WTC11 (cell line): ENCODE measurements at regions not wholly inside any gene's neighbourhood (a gene's known extent, or its start where the extent isn't known, plus 50 kb on each side); places are given as distances from the start of the nearest gene placed in this dataset.

Experiments
- ATF2 ChIP-seq: sonication (generic); formaldehyde crosslinking; IDR thresholded peaks from 2 replicates; pipeline ENCODE4 v1.8.1; 2022; ENCODE audit warnings: low read depth, missing genetic modification reagents, borderline replicate concordance
- CBFB ChIP-seq: sonication (generic); formaldehyde crosslinking; IDR thresholded peaks from 2 replicates; pipeline ENCODE4 v1.8.1; 2022; ENCODE audit warnings: mild to moderate bottlenecking, low read depth, missing genetic modification reagents
- CTCF ChIP-seq: fragments of 200-600 bp; IDR thresholded peaks from 2 replicates; pipeline ENCODE4 v1.8.0; 2022; ENCODE audit warnings: antibody characterized with exemption
- E2F5 ChIP-seq: sonication (generic); formaldehyde crosslinking; IDR thresholded peaks from 2 replicates; pipeline ENCODE4 v1.8.1; 2022; ENCODE audit warnings: mild to moderate bottlenecking, moderate library complexity, missing genetic modification reagents
- ESRRA ChIP-seq: sonication (generic); formaldehyde crosslinking; IDR thresholded peaks from 2 replicates; pipeline ENCODE4 v1.8.1; 2022; ENCODE audit warnings: mild to moderate bottlenecking, missing genetic modification reagents, borderline replicate concordance
- JAZF1 ChIP-seq: fragments of 250-450 bp; sonication (Bioruptor Pico); IDR thresholded peaks from 2 replicates; pipeline ENCODE4 v1.9.0; 2021; ENCODE audit warnings: moderate library complexity, mild to moderate bottlenecking, inconsistent platforms
- JUN ChIP-seq: sonication (generic); formaldehyde crosslinking; IDR thresholded peaks from 2 replicates; pipeline ENCODE4 v1.8.0; 2023; ENCODE audit warnings: mild to moderate bottlenecking, missing genetic modification reagents
- MYBL2 ChIP-seq: sonication (generic); formaldehyde crosslinking; IDR thresholded peaks from 2 replicates; pipeline ENCODE4 v1.8.1; 2023; ENCODE audit warnings: mild to moderate bottlenecking, moderate library complexity, missing genetic modification reagents
- NFATC4 ChIP-seq: fragments of 250-450 bp; sonication (Bioruptor Pico); IDR thresholded peaks from 2 replicates; pipeline ENCODE4 v1.9.0; 2021; ENCODE audit warnings: mild to moderate bottlenecking
- OVOL2 ChIP-seq: fragments of 250-450 bp; sonication (Bioruptor Pico); IDR thresholded peaks from 2 replicates; pipeline ENCODE4 v1.9.0; 2021; ENCODE audit warnings: mild to moderate bottlenecking, borderline replicate concordance
- RORB ChIP-seq: fragments of 250-450 bp; sonication (Bioruptor Pico); IDR thresholded peaks from 2 replicates; pipeline ENCODE4 v1.9.0; 2021; ENCODE audit warnings: mild to moderate bottlenecking
- SP1 ChIP-seq: sonication (generic); formaldehyde crosslinking; conservative IDR thresholded peaks from 2 replicates; pipeline ENCODE4 v1.8.1; 2022; ENCODE audit warnings: missing genetic modification reagents
- ZNF263 ChIP-seq: sonication (generic); formaldehyde crosslinking; IDR thresholded peaks from 2 replicates; pipeline ENCODE4 v1.8.1; 2022; ENCODE audit warnings: low read depth, mild to moderate bottlenecking, moderate library complexity, missing genetic modification reagents
- ZNF281 ChIP-seq: sonication (generic); formaldehyde crosslinking; IDR thresholded peaks from 2 replicates; pipeline ENCODE4 v1.8.0; 2023; ENCODE audit warnings: mild to moderate bottlenecking, missing genetic modification reagents

GRCh38 chr1:229190057-229190575 is 80.8 kb upstream of the RAB4A start:
- TF ChIP-seq E2F5 (CRISPR knock-in tag) (no peak), SP1 (CRISPR knock-in tag) (no peak), CTCF (no peak), ZNF281 (CRISPR knock-in tag) (no peak), MYBL2 (CRISPR knock-in tag) (no peak), ZNF263 (CRISPR knock-in tag) (no peak), ATF2 (CRISPR knock-in tag) (no peak), CBFB (CRISPR knock-in tag) (no peak), RORB (CRISPR knock-in tag) (no peak), OVOL2 (no peak), NFATC4 (CRISPR knock-in tag) (no peak), ESRRA (no peak), JUN (CRISPR knock-in tag) (no peak), JAZF1 (CRISPR knock-in tag) (no peak)
